ENCODE measurements at regions not wholly inside any gene's neighbourhood (a gene's known extent, or its start where the extent isn't known, plus 50 kb on each side); places are given as distances from the start of the nearest gene placed in this dataset.

- DNase-seq (ENCODE audit: low read depth, low spot score): no peak
Measured at GRCh38 chr2:126542247-126542646, 113.7 kb upstream of the GYPC start.

GRCh38 chr2:126543081-126543480 lies 112.9 kb upstream of the GYPC start:
- DNase-seq (ENCODE audit: low read depth, low spot score): no peak

DNA sequence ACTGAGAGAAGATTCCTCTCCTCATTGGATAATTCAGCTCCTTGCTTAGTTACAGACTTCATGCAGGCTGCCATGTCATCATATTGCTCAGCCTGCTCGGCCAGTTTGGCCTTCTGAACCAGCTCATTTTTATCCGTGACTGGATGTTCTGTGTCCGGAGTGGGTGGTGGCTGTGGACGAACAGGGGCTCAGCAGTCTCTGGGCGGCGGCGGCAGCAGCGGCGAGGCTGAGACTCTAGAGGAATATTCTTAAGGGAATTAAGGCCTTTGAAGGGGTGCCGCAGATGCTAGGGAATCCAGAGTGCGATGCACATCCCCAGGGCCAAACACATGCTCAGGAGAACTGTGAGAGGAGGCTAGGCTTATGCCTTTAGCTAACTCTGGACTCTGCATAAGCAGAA lies 97.9 kb upstream of the GYPC start:
- no peak for DNase-seq (ENCODE audit: low read depth, low spot score)

- no peak for DNase-seq (ENCODE audit: low read depth, low spot score)
Measured at GRCh38 chr2:126568734-126569133, 87.2 kb upstream of the GYPC start.

GRCh38 chr2:126571403-126571802 lies 84.6 kb upstream of the GYPC start:
- no peak for DNase-seq (ENCODE audit: low read depth, low spot score)

GRCh38 chr2:126575631-126576030 lies 80.3 kb upstream of the GYPC start:
- no peak for DNase-seq (ENCODE audit: low read depth, low spot score)

DNA sequence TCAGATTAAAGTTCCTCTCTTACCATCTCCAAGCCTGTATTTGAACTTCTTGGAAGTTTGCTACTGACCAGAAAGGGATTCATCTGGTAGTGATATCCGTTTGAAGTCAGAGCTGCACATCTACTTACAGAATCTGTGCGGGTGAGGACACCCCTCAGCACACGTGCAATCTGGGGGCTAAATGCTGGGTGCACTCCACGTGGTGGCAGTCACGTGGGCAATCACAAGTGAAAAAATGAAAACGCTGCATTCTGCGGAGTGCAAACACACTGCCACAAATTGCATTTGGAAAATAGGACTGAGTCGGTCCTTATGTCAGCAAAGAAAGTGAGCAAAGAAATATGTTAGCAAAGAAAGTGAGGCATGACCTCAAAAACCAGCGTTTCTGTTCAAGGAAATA lies 76.1 kb upstream of the GYPC start:
- no peak for DNase-seq (ENCODE audit: low read depth, low spot score)

DNA sequence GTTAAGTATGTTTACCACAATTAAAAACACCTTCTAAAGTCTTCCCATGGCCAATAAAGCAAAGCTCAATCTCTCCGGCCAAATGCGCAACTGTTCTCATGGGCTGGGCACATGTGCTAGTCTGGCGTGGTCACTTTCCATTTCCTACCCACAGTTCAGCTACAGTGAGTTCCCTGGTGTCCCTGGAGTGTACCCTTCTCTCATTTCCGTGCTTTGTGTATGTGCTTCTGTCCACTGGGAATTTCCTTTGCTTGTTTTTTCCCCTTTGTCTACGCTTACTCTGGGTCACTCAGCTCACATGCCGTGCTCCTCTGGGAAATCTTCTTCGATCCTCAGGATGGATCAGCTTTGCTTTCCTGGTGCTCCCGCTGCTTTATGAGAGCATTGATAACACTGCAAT lies 69.6 kb upstream of the GYPC start:
- no peak for DNase-seq (ENCODE audit: low read depth, low spot score)

- DNase-seq (ENCODE audit: low read depth, low spot score): no peak
Measured at GRCh38 chr2:126599062-126599461, 56.9 kb upstream of the GYPC start.

GRCh38 chr2:126600742-126601141 lies 55.2 kb upstream of the GYPC start:
- no peak for DNase-seq (ENCODE audit: low read depth, low spot score)

DNA sequence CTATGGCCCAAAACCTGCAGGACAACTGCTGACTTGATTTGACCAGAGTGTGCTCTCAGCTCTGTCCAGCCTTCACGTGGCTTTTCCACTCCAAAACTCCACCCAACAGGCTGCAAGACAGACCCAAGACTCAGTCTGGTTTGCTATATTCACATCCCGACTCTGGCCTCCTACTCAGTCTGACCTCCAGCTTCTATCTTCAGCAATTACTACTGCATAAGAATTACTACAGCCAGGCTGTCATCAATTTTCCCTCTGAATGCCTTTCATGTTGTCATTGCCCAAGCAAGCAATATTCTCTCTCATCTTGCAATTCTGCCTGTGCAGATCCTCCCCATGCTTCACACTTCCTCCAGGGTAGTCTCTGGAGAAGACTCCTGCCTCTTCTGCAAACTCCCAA lies 53.6 kb upstream of the GYPC start:
- DNase-seq (ENCODE audit: low read depth, low spot score): no peak

Data from ELF-1 (cell line).